ENCODE measurements at regions not wholly inside any gene's neighbourhood (a gene's known extent, or its start where the extent isn't known, plus 50 kb on each side); places are given as distances from the start of the nearest gene placed in this dataset.
A peak's percentile ranks its signal among the peaks of the same experiment; 100 is the strongest.
"Not testable (repeated sequence)": the region's sequence is repeated elsewhere in the genome, so short reads cannot be mapped to it uniquely, and the experiment has no call there.

DNA sequence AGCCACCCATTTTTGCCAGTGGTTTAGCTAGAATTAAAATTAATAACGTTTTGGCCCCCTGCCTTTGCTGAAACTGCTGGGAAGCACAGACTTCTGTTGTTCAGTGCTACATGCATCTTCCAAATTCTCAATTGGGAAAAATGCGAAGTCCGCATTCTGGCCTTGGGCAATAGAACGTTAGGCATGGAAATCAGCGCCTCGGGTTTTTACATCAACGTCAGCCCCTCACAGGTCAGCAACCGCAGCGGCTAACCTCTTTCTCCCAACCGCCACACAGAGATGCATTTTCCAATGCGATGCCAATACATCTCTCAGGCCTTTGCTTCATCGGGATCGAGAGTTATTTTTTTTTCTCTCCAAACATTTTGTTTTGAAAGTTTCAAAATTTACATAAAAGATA, 339.1 kb downstream of the DCHS2 start:
- no peak overlapping the region for H3K4me3 ChIP-seq (ENCODE audit: low read depth in 1 of 2, low read length in 2 of 2)
- H3K9ac ChIP-seq (ENCODE audit: low read depth, low read length) = no peak overlapping the region
- no peaks in the 10 kb centered on the region for H3K79me2 ChIP-seq (ENCODE audit: insufficient read depth, low read length)
- no peak for DNase-seq
- no peaks in the 10 kb centered on the region for H3K36me3 ChIP-seq (ENCODE audit: insufficient read depth, low read length)
- no peaks in the 10 kb centered on the region for H3K9me3 ChIP-seq (ENCODE audit: insufficient read depth, low read length, severe bottlenecking)
- no peak overlapping the region for H3K4me2 ChIP-seq (ENCODE audit: insufficient read depth, low read length)
- no peak overlapping the region for H3K27ac ChIP-seq (ENCODE audit: low read length)
- no peaks in the 10 kb centered on the region for H3K27me3 ChIP-seq (ENCODE audit: insufficient read depth, low read length, poor library complexity)
- no peak overlapping the region for H2AFZ ChIP-seq (ENCODE audit: low read depth, low read length)
- H4K20me1 ChIP-seq (ENCODE audit: insufficient read depth, low read length) = no peaks in the 10 kb centered on the region
- ATAC-seq (ENCODE audit: insufficient read depth, low read depth) = no peak
- TF ChIP-seq, protein P1, sequence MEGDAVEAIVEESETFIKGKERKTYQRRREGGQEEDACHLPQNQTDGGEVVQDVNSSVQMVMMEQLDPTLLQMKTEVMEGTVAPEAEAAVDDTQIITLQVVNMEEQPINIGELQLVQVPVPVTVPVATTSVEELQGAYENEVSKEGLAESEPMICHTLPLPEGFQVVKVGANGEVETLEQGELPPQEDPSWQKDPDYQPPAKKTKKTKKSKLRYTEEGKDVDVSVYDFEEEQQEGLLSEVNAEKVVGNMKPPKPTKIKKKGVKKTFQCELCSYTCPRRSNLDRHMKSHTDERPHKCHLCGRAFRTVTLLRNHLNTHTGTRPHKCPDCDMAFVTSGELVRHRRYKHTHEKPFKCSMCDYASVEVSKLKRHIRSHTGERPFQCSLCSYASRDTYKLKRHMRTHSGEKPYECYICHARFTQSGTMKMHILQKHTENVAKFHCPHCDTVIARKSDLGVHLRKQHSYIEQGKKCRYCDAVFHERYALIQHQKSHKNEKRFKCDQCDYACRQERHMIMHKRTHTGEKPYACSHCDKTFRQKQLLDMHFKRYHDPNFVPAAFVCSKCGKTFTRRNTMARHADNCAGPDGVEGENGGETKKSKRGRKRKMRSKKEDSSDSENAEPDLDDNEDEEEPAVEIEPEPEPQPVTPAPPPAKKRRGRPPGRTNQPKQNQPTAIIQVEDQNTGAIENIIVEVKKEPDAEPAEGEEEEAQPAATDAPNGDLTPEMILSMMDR (IDR thresholded peaks at IDR 0.05; ENCODE audit: borderline replicate concordance, extremely low read depth, low read length, poor library complexity, severe bottlenecking) = no peak
- TF ChIP-seq EZH2 (IDR thresholded peaks at IDR 0.05; ENCODE audit: borderline replicate concordance, low read depth, low read length, severe bottlenecking) = no peak
- H3K4me1 ChIP-seq (ENCODE audit: insufficient read depth, low read length) = peaks cover 13% of the 10 kb centered on the region

GRCh38 chr4:154149236-154149635, 342.4 kb downstream of the DCHS2 start:
- not testable (repeated sequence) for H3K9ac ChIP-seq (ENCODE audit: low read depth, low read length); H3K9me3 ChIP-seq (ENCODE audit: insufficient read depth, low read length, severe bottlenecking); H4K20me1 ChIP-seq (ENCODE audit: insufficient read depth, low read length); H3K4me3 ChIP-seq (ENCODE audit: low read depth in 1 of 2, low read length in 2 of 2); ATAC-seq (ENCODE audit: insufficient read depth, low read depth); H3K27me3 ChIP-seq (ENCODE audit: insufficient read depth, low read length, poor library complexity); H3K79me2 ChIP-seq (ENCODE audit: insufficient read depth, low read length); H3K4me2 ChIP-seq (ENCODE audit: insufficient read depth, low read length); H3K36me3 ChIP-seq (ENCODE audit: insufficient read depth, low read length); H3K27ac ChIP-seq (ENCODE audit: low read length); H2AFZ ChIP-seq (ENCODE audit: low read depth, low read length); DNase-seq
- peaks cover 13% of the 10 kb centered on the region for H3K4me1 ChIP-seq (ENCODE audit: insufficient read depth, low read length)

DNA sequence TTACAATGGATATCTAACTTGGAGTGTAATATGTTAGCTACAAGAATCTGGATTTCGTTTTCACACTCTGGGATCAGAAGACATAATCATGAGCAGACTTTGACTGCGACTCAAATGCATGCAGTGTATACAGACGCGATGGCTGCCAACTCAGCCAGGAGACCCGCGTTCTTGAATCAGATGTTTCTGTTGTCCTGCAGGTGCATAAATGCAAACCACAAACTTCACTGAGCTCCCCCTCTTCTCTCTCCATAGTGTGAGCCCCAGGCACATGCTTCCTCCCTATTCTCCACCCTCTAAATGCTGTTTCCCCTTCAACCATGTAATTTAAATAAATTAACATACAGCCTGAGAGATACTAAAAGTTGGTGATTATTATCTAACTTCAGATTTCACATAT, 347.9 kb downstream of the DCHS2 start:
- peak; percentile 43 for DNase-seq
- no peaks in the 10 kb centered on the region for H3K27me3 ChIP-seq (ENCODE audit: insufficient read depth, low read length, poor library complexity)
- no peaks in the 10 kb centered on the region for H4K20me1 ChIP-seq (ENCODE audit: insufficient read depth, low read length)
- peaks cover 15% of the 10 kb centered on the region for H3K4me1 ChIP-seq (ENCODE audit: insufficient read depth, low read length)
- no peak overlapping the region for H3K4me2 ChIP-seq (ENCODE audit: insufficient read depth, low read length)
- no peak overlapping the region for H3K4me3 ChIP-seq (ENCODE audit: low read depth in 1 of 2, low read length in 2 of 2)
- no peaks in the 10 kb centered on the region for H3K9me3 ChIP-seq (ENCODE audit: insufficient read depth, low read length, severe bottlenecking)
- H3K9ac ChIP-seq (ENCODE audit: low read depth, low read length) = no peak overlapping the region
- H3K27ac ChIP-seq (ENCODE audit: low read length) = peak overlapping the region; percentile 44; the same call in 1 of the 2 replicates
- H3K36me3 ChIP-seq (ENCODE audit: insufficient read depth, low read length) = no peaks in the 10 kb centered on the region
- peak overlapping the region; percentile 22; the same call in 1 of the 2 replicates for H2AFZ ChIP-seq (ENCODE audit: low read depth, low read length)
- H3K79me2 ChIP-seq (ENCODE audit: insufficient read depth, low read length) = no peaks in the 10 kb centered on the region
- peak; percentile 92 for ATAC-seq (ENCODE audit: insufficient read depth, low read depth)
- TF ChIP-seq, protein P1 (IDR thresholded peaks at IDR 0.05; ENCODE audit: borderline replicate concordance, extremely low read depth, low read length, poor library complexity, severe bottlenecking) = no peak
- no peak for TF ChIP-seq EZH2 (IDR thresholded peaks at IDR 0.05; ENCODE audit: borderline replicate concordance, low read depth, low read length, severe bottlenecking)

DNA sequence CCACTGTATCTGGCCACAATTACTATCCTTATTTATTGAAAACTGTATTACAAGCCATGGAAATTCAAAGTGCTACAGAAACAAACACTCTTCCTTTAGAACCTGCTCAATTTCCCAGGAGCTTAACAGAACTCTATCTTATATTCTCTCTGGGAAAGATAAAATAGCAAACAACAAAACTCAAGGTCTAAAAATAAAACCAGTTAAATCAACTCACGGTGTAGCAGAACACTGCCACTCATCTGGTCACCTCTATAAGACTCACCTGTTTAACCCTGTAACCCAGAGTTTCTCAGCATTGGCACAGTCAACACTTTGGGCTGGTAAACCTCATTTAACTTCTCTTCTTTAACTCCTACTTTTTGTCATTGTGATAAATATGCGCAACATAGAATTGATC, 348.9 kb downstream of the DCHS2 start:
- Histone ChIP-seq H4K20me1 (ENCODE audit: insufficient read depth, low read length) (no peaks in the 10 kb centered on the region), H3K4me3 (ENCODE audit: low read depth in 1 of 2, low read length in 2 of 2) (no peak overlapping the region), H3K27me3 (ENCODE audit: insufficient read depth, low read length, poor library complexity) (no peaks in the 10 kb centered on the region), H3K27ac (ENCODE audit: low read length) (no peak overlapping the region), H3K9ac (ENCODE audit: low read depth, low read length) (no peak overlapping the region), H3K79me2 (ENCODE audit: insufficient read depth, low read length) (no peaks in the 10 kb centered on the region), H3K4me2 (ENCODE audit: insufficient read depth, low read length) (no peak overlapping the region), H2AFZ (ENCODE audit: low read depth, low read length) (no peak overlapping the region), H3K36me3 (ENCODE audit: insufficient read depth, low read length) (no peaks in the 10 kb centered on the region), H3K4me1 (ENCODE audit: insufficient read depth, low read length) (peaks cover 15% of the 10 kb centered on the region), H3K9me3 (ENCODE audit: insufficient read depth, low read length, severe bottlenecking) (no peaks in the 10 kb centered on the region)
- DNase-seq (no peak), ATAC-seq (ENCODE audit: insufficient read depth, low read depth) (no peak)
- TF ChIP-seq EZH2 (IDR thresholded peaks at IDR 0.05; ENCODE audit: borderline replicate concordance, low read depth, low read length, severe bottlenecking) = no peak
- TF ChIP-seq, protein P1 (IDR thresholded peaks at IDR 0.05; ENCODE audit: borderline replicate concordance, extremely low read depth, low read length, poor library complexity, severe bottlenecking) = no peak

Measured in DND-41 (cell line).